ENCODE measurements at regions not wholly inside any gene's neighbourhood (a gene's known extent, or its start where the extent isn't known, plus 50 kb on each side); places are given as distances from the start of the nearest gene placed in this dataset.
"Not testable (repeated sequence)": the region's sequence is repeated elsewhere in the genome, so short reads cannot be mapped to it uniquely, and the experiment has no call there.

GRCh38 chr21:38114717-38115333 is 142.0 kb upstream of the KCNJ15 start:
- no peak for DNase-seq (ENCODE audit: low spot score)

GRCh38 chr21:38115870-38116269 is 140.9 kb upstream of the KCNJ15 start:
- DNase-seq (ENCODE audit: low spot score) = no peak

- DNase-seq (ENCODE audit: low spot score) = no peak
Measured at GRCh38 chr21:38119793-38120192, 137.0 kb upstream of the KCNJ15 start.

- DNase-seq (ENCODE audit: low spot score) = not testable (repeated sequence)
Measured at GRCh38 chr21:38120679-38120983, 136.2 kb upstream of the KCNJ15 start.

GRCh38 chr21:38120984-38121855 is 135.6 kb upstream of the KCNJ15 start:
- no peak for DNase-seq (ENCODE audit: low spot score)

- no peak for DNase-seq (ENCODE audit: low spot score)
Measured at GRCh38 chr21:38121888-38122720, 134.7 kb upstream of the KCNJ15 start.

GRCh38 chr21:38123626-38124025 is 133.2 kb upstream of the KCNJ15 start:
- no peak for DNase-seq (ENCODE audit: low spot score)

GRCh38 chr21:38126666-38127303 is 130.0 kb upstream of the KCNJ15 start:
- peak; percentile 43 for DNase-seq (ENCODE audit: low spot score)

GRCh38 chr21:38129711-38130110 is 127.1 kb upstream of the KCNJ15 start:
- no peak for DNase-seq (ENCODE audit: low spot score)

GRCh38 chr21:38133240-38133639 is 123.6 kb upstream of the KCNJ15 start:
- no peak for DNase-seq (ENCODE audit: low spot score)

GRCh38 chr21:38134084-38134873 is 122.5 kb upstream of the KCNJ15 start:
- no peak for DNase-seq (ENCODE audit: low spot score)

- DNase-seq (ENCODE audit: low spot score) = no peak
Measured at GRCh38 chr21:38136201-38136600, 120.6 kb upstream of the KCNJ15 start.

GRCh38 chr21:38139380-38140168 is 117.2 kb upstream of the KCNJ15 start:
- no peak for DNase-seq (ENCODE audit: low spot score)

- no peak for DNase-seq (ENCODE audit: low spot score)
Measured at GRCh38 chr21:38140207-38140903, 116.4 kb upstream of the KCNJ15 start.

- no peak for DNase-seq (ENCODE audit: low spot score)
Measured at GRCh38 chr21:38142224-38142623, 114.6 kb upstream of the KCNJ15 start.

- no peak for DNase-seq (ENCODE audit: low spot score)
Measured at GRCh38 chr21:38144193-38144592, 112.6 kb upstream of the KCNJ15 start.

GRCh38 chr21:38145104-38145503 is 111.7 kb upstream of the KCNJ15 start:
- no peak for DNase-seq (ENCODE audit: low spot score)

- no peak for DNase-seq (ENCODE audit: low spot score)
Measured at GRCh38 chr21:38147391-38147790, 109.4 kb upstream of the KCNJ15 start.

- DNase-seq (ENCODE audit: low spot score) = no peak
Measured at GRCh38 chr21:38148046-38148445, 108.7 kb upstream of the KCNJ15 start.

GRCh38 chr21:38151021-38151645 is 105.7 kb upstream of the KCNJ15 start:
- no peak for DNase-seq (ENCODE audit: low spot score)
